Endothelial cell of umbilical vein (primary cell): ENCODE measurements at regions not wholly inside any gene's neighbourhood (a gene's known extent, or its start where the extent isn't known, plus 50 kb on each side); places are given as distances from the start of the nearest gene placed in this dataset.

Experiments used
- BruUV-seq: library from RNA; stranded (reverse); fragments of 400-500 nt; replicated peaks from 2 replicates; lab custom pipeline; 2021; lab: Mats Ljungman, UMichigan
- CTCF ChIA-PET: fragments of 300-600, 350-600 bp; sonication (Branson Sonifier 250); formaldehyde crosslinking; loops from one replicate; lab custom pipeline; 2021; ENCODE audit warnings: antibody characterized with exemption, inconsistent platforms; lab: Charles Lee
- POLR2A ChIA-PET: fragments of 300-600, 350-600 bp; sonication (Branson Sonifier 250); formaldehyde crosslinking; loops from one replicate; lab custom pipeline; 2021; ENCODE audit warnings: antibody characterized with exemption, inconsistent platforms; lab: Charles Lee
- DNase-seq: peaks from one replicate; pipeline ENCODE4 v3.0.0-alpha.2; 2011; ENCODE audit warnings: low read depth, low spot score
- FAIRE-seq: peaks from 2 replicates; lab custom pipeline; 2011; peaks lifted over from hg19 to GRCh38; lab: Jason Lieb, UNC
- H2AFZ ChIP-seq: 2 replicates; pipeline ENCODE4 v1.6.0; 2012; ENCODE audit warnings: low read depth, low read length, control low read depth, inconsistent platforms
- H3K27ac ChIP-seq: 2 replicates; pipeline ENCODE4 v1.5.1; 2011; ENCODE audit warnings: low read depth, mild to moderate bottlenecking, control low read depth, low read length, moderate library complexity; ENCODE audit not compliant: insufficient read depth
- H3K27me3 ChIP-seq, 2 experiments: 2 replicates each; pipeline versions ENCODE4 v1.6.0 to v1.6.1; 2011; ENCODE audit warnings: low read length in 2 of 2, mixed read lengths in 1 of 2; ENCODE audit not compliant: control insufficient read depth in 2 of 2, insufficient read depth in 2 of 2
- H3K36me3 ChIP-seq, 2 experiments: 2 replicates in 1 of 2; 3 replicates in 1 of 2; pipeline ENCODE4 v1.5.1; 2011; ENCODE audit warnings: low read length in 2 of 2, mild to moderate bottlenecking in 1 of 2, moderate library complexity in 1 of 2; ENCODE audit not compliant: control insufficient read depth in 2 of 2, insufficient read depth in 2 of 2; ENCODE audit errors: extremely low read depth in 1 of 2
- H3K4me1 ChIP-seq: 3 replicates; pipeline ENCODE4 v1.5.1; 2011; ENCODE audit warnings: mild to moderate bottlenecking, low read length; ENCODE audit not compliant: control insufficient read depth, insufficient read depth; ENCODE audit errors: extremely low read depth
- H3K4me2 ChIP-seq: 2 replicates; pipeline ENCODE4 v1.6.1; 2011; ENCODE audit warnings: low read length, control low read depth, mixed read lengths; ENCODE audit not compliant: insufficient read depth
- H3K4me3 ChIP-seq, 3 experiments: fragments of 200-600 bp in 1 of 3; sonication (generic), shearing (Covaris generic) in 1 of 3; replicated peaks in 1 of 3; 2 replicates each; pipeline ENCODE4 v1.5.1; 2011 to 2016; ENCODE audit warnings: control low read depth in 3 of 3, low read length in 3 of 3, mild to moderate bottlenecking in 2 of 3, inconsistent platforms in 1 of 3, low read depth in 1 of 3, moderate library complexity in 1 of 3; ENCODE audit not compliant: insufficient read depth in 1 of 3
- H3K79me2 ChIP-seq: 2 replicates; pipeline ENCODE4 v1.6.0; 2012; ENCODE audit warnings: low read length, inconsistent platforms; ENCODE audit not compliant: control insufficient read depth, insufficient read depth
- H3K9ac ChIP-seq: replicated peaks from 2 replicates; pipeline ENCODE3; 2011; ENCODE audit warnings: low read length, control low read depth; ENCODE audit not compliant: insufficient read depth; ENCODE audit errors: extremely low read depth
- H3K9me1 ChIP-seq: replicated peaks from 3 replicates; pipeline ENCODE4 v1.6.0; 2011; ENCODE audit warnings: mild to moderate bottlenecking, low read length; ENCODE audit not compliant: control insufficient read depth, insufficient read depth; ENCODE audit errors: extremely low read depth
- H3K9me3 ChIP-seq: replicated peaks from 2 replicates; pipeline ENCODE4 v1.5.1; 2012; ENCODE audit warnings: low read length, inconsistent platforms; ENCODE audit not compliant: control insufficient read depth, insufficient read depth
- H4K20me1 ChIP-seq: replicated peaks from 2 replicates; pipeline ENCODE3; 2011; ENCODE audit warnings: mild to moderate bottlenecking, low read length; ENCODE audit not compliant: control insufficient read depth, insufficient read depth; ENCODE audit errors: extremely low read depth
- EZH2 ChIP-seq: IDR thresholded peaks from 2 replicates; pipeline ENCODE4 v1.6.1; 2012; ENCODE audit warnings: borderline replicate concordance, low read depth, mild to moderate bottlenecking, moderate library complexity, low read length, inconsistent platforms; ENCODE audit not compliant: severe bottlenecking
- FOS ChIP-seq: IDR thresholded peaks from 2 replicates; pipeline ENCODE4 v1.6.1; 2011; ENCODE audit warnings: mild to moderate bottlenecking, low read length, moderate library complexity, borderline replicate concordance; ENCODE audit not compliant: insufficient read depth
- GATA2 ChIP-seq: IDR thresholded peaks from 2 replicates; pipeline ENCODE4 v1.7.0; 2011; ENCODE audit warnings: low read depth, mild to moderate bottlenecking, moderate library complexity, mixed read lengths, low read length; ENCODE audit not compliant: insufficient read length, insufficient read depth
- JUN ChIP-seq: IDR thresholded peaks from 2 replicates; pipeline ENCODE4 v1.6.1; 2011; ENCODE audit warnings: borderline replicate concordance, low read depth; ENCODE audit not compliant: insufficient read length, insufficient read depth
- MAX ChIP-seq: IDR thresholded peaks from 2 replicates; pipeline ENCODE4 v1.6.1; 2011; ENCODE audit not compliant: insufficient read depth, insufficient read length
- MYC ChIP-seq: IDR thresholded peaks from one replicate; pipeline ENCODE4 v1.6.1; 2011; ENCODE audit warnings: mild to moderate bottlenecking, low read depth, low read length
- POLR2A ChIP-seq: IDR thresholded peaks from 2 replicates; pipeline ENCODE4 v1.6.1; 2012; ENCODE audit warnings: low read depth, mild to moderate bottlenecking, control low read depth, low read length
- POLR2AphosphoS5 ChIP-seq: IDR thresholded peaks from 2 replicates; pipeline ENCODE4 v1.6.1; 2012; ENCODE audit warnings: low read depth, mild to moderate bottlenecking, control low read depth, low read length, moderate library complexity; ENCODE audit not compliant: insufficient read depth
- dilution Hi-C: fragments of 300-500 bp; cut with MboI; formaldehyde crosslinking; loops from one replicate; pipeline ENCODE4 v1.15.0; 2019; ENCODE audit warnings: low sequenced_read_pairs; ENCODE audit not compliant: extremely low pct_ligation_motif_present
- intact Hi-C: fragments of 100-400 bp; cut with micrococcal nuclease; formaldehyde crosslinking; loops from one replicate; pipeline ENCODE4 v1.10.0; 2022
- TF ChIP-seq, protein P1 (sequence below), 2 donors: IDR thresholded peaks; 1 replicate in 1 of 2; 2 replicates in 1 of 2; pipeline ENCODE4 v1.5.1; 2011; ENCODE audit warnings: low read length in 2 of 2, mild to moderate bottlenecking in 2 of 2, moderate library complexity in 2 of 2, control low read depth in 1 of 2, inconsistent platforms in 1 of 2, low read depth in 1 of 2; ENCODE audit not compliant: insufficient read depth in 1 of 2; ENCODE audit errors: extremely low read depth in 1 of 2

- no TSS peak for BruUV-seq
- FAIRE-seq (no peak), DNase-seq (no peak)
- Histone ChIP-seq H3K79me2 (no peaks in the 10 kb centered on the region), H3K9me1 (no peaks in the 10 kb centered on the region), H3K9me3 (peaks cover 2% of the 10 kb centered on the region), H3K9ac (no peak overlapping the region), H3K4me1 (no peaks in the 10 kb centered on the region), H3K4me3 (no peak overlapping the region), H3K4me2 (no peak overlapping the region), H2AFZ (no peak overlapping the region), H3K36me3 (no peaks in the 10 kb centered on the region), H3K27me3 (no peaks in the 10 kb centered on the region), H4K20me1 (no peaks in the 10 kb centered on the region), H3K27ac (no peak overlapping the region)
- TF ChIP-seq EZH2, result no peak
- TF ChIP-seq, protein P1, sequence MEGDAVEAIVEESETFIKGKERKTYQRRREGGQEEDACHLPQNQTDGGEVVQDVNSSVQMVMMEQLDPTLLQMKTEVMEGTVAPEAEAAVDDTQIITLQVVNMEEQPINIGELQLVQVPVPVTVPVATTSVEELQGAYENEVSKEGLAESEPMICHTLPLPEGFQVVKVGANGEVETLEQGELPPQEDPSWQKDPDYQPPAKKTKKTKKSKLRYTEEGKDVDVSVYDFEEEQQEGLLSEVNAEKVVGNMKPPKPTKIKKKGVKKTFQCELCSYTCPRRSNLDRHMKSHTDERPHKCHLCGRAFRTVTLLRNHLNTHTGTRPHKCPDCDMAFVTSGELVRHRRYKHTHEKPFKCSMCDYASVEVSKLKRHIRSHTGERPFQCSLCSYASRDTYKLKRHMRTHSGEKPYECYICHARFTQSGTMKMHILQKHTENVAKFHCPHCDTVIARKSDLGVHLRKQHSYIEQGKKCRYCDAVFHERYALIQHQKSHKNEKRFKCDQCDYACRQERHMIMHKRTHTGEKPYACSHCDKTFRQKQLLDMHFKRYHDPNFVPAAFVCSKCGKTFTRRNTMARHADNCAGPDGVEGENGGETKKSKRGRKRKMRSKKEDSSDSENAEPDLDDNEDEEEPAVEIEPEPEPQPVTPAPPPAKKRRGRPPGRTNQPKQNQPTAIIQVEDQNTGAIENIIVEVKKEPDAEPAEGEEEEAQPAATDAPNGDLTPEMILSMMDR (IDR thresholded peaks at IDR 0.05; ENCODE audit: extremely low read depth in 1 of 2, insufficient read depth in 1 of 2, low read depth in 1 of 2, low read length in 2 of 2), result no peak
- TF ChIP-seq MYC, result no peak
- TF ChIP-seq GATA2, result no peak
- TF ChIP-seq POLR2AphosphoS5, result no peak
- TF ChIP-seq FOS, result no peak
- no peak for TF ChIP-seq JUN
- TF ChIP-seq MAX, result no peak
- no peak for TF ChIP-seq POLR2A
- POLR2A ChIA-PET, result no interaction called here
- CTCF ChIA-PET, result no interaction called here
- dilution Hi-C loops, result no loop called here
- intact Hi-C loops, result no loop called here
Observed at GRCh38 chr9:102032614-102033013, 294.2 kb upstream of the GRIN3A start.
